ENCODE measurements at regions not wholly inside any gene's neighbourhood (a gene's known extent, or its start where the extent isn't known, plus 50 kb on each side); places are given as distances from the start of the nearest gene placed in this dataset.
"Not testable (repeated sequence)": the region's sequence is repeated elsewhere in the genome, so short reads cannot be mapped to it uniquely, and the experiment has no call there.

DNA sequence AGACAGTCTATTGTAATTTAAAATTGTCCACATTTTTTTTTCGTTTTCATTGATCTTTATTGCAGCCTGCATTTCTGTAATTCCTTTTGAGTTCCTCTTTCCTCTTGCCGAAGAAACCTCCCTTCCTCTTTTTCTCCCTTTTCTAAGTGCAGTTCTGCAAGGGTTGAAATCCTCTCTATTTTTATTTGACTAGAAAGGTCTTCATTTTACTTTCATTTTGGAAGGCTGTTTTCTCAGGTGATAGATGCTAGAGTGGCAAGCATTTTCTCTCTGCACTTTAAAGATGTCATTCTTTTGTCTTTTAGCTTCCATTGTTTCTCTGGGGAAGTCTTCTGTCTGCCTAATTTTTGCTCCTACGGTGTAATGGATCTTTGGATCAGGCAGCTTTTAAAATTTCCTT is 248.5 kb downstream of the SMARCA2 start:
- Histone ChIP-seq H3K9ac (ENCODE audit: low read length) (no peak overlapping the region), H3K9me3 (ENCODE audit: low read length) (no peaks in the 10 kb centered on the region)

DNA sequence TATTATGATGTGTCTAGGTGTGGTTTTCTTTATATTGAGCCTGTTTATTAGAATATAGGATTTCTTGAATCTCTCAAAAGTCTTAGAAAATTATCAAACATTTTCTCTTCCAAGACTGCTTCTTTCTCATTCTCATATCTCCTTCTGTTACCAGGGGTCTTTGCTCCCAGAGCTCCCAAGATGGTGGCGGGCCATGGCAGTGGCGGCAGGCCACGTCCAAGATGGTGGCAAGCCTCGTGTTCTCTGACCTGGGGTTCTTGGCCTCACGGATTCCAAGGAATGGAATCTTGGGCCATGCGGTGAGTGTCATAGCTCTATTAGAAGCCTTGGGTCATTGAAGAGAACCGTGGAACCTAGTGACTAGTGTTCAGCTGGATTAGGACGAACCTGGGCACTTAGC is 248.9 kb downstream of the SMARCA2 start:
- Histone ChIP-seq H3K4me3 (ENCODE audit: low read depth in 1 of 2, low read length in 2 of 2) (no peak overlapping the region), H3K9me3 (ENCODE audit: low read length) (no peaks in the 10 kb centered on the region), H3K36me3 (ENCODE audit: insufficient read depth, low read length) (no peaks in the 10 kb centered on the region), H3K27ac (ENCODE audit: low read depth, low read length) (no peak overlapping the region), H3K4me1 (ENCODE audit: insufficient read depth, low read length) (no peaks in the 10 kb centered on the region), H3K9ac (ENCODE audit: low read length) (no peak overlapping the region), H3K27me3 (ENCODE audit: control insufficient read depth in 1 of 2, insufficient read depth in 2 of 2, low read length in 2 of 2) (no peaks in the 10 kb centered on the region)

More for the DNA sequence above, 248.5 kb downstream of the SMARCA2 start:
- Histone ChIP-seq H3K36me3 (ENCODE audit: insufficient read depth, low read length) (no peaks in the 10 kb centered on the region), H3K27me3 (ENCODE audit: control insufficient read depth in 1 of 2, insufficient read depth in 2 of 2, low read length in 2 of 2) (no peaks in the 10 kb centered on the region), H3K27ac (ENCODE audit: low read depth, low read length) (no peak overlapping the region), H3K4me3 (ENCODE audit: low read depth in 1 of 2, low read length in 2 of 2) (no peak overlapping the region), H3K4me1 (ENCODE audit: insufficient read depth, low read length) (no peaks in the 10 kb centered on the region)

DNA sequence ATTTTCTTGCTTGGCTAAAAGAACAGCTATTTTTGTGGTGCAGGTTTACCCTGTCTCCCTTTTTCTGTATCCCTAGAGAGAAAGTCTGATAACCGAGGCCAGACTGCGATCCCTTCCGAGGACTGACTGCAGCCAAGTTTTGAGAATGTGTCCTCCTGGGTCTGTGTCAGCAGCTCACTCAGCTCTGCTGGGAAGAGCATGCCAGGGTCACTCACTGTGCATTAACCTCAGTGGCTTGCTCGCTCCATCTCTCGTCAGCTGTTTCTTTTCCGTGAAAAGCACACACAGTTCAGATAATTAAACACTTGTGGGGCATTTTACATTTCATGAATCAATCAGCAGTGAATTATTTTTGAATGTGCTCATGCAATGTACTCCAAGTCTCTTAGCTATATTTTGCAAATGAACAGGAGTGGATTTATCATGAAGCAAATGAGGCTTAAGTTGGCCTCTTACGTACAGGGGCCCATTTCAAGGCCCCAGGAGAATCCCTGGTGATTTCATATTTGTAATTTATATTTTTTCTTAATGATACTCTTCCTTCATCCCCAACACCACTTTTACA is 252.1 kb downstream of the SMARCA2 start:
- H3K36me3 ChIP-seq (ENCODE audit: insufficient read depth, low read length) = no peaks in the 10 kb centered on the region
- H3K4me1 ChIP-seq (ENCODE audit: insufficient read depth, low read length) = no peaks in the 10 kb centered on the region
- no peaks in the 10 kb centered on the region for H3K27me3 ChIP-seq (ENCODE audit: control insufficient read depth in 1 of 2, insufficient read depth in 2 of 2, low read length in 2 of 2)
- no peak overlapping the region for H3K27ac ChIP-seq (ENCODE audit: low read depth, low read length)
- no peak overlapping the region for H3K9ac ChIP-seq (ENCODE audit: low read length)
- peak overlapping the region in 1 of 2 donors; percentile 28 for H3K4me3 ChIP-seq (ENCODE audit: low read depth in 1 of 2, low read length in 2 of 2)
- no peaks in the 10 kb centered on the region for H3K9me3 ChIP-seq (ENCODE audit: low read length)

DNA sequence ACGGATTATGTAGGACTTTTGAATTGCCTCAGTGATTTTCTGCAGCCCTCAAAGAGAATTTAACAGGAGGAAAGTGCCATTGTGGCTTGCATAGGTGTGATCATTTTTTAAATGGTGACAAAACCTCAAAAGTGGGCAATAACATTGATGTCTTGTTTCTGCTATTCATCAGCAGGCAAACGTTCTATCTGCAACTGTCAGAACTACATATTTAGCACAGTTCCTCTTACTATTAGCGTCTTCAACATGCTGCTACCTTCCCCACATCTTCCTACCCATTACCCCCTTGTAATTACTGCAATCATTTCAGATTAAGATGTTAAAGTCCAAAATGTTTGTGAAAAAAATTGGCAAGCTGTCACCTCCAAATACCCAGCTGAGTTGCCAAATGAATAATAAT is 254.6 kb downstream of the SMARCA2 start:
- no peaks in the 10 kb centered on the region for H3K36me3 ChIP-seq (ENCODE audit: insufficient read depth, low read length)
- H3K27ac ChIP-seq (ENCODE audit: low read depth, low read length) = no peak overlapping the region
- no peaks in the 10 kb centered on the region for H3K9me3 ChIP-seq (ENCODE audit: low read length)
- H3K9ac ChIP-seq (ENCODE audit: low read length) = no peak overlapping the region
- no peak overlapping the region for H3K4me3 ChIP-seq (ENCODE audit: low read depth in 1 of 2, low read length in 2 of 2)
- no peaks in the 10 kb centered on the region for H3K4me1 ChIP-seq (ENCODE audit: insufficient read depth, low read length)
- no peaks in the 10 kb centered on the region for H3K27me3 ChIP-seq (ENCODE audit: control insufficient read depth in 1 of 2, insufficient read depth in 2 of 2, low read length in 2 of 2)

DNA sequence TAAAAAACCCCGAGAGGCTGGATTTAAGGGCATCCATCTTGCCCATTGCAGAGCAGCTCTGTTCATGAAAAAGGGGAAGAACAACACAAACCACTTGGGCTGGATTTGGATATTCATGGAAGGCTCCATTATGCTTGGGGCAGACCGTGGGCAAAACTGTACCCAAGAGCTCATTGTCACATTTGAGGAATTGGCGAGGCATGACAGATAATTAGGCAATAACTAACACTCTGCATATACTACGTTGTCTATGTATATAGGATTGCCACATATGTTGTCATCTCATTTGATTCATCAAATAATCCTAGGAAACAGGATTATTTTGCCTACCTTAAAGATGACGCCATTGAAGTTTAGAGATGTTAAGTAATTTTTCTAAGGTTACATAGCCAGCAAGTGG is 255.4 kb downstream of the SMARCA2 start:
- no peaks in the 10 kb centered on the region for H3K9me3 ChIP-seq (ENCODE audit: low read length)
- no peaks in the 10 kb centered on the region for H3K36me3 ChIP-seq (ENCODE audit: insufficient read depth, low read length)
- H3K27ac ChIP-seq (ENCODE audit: low read depth, low read length) = no peak overlapping the region
- H3K27me3 ChIP-seq (ENCODE audit: control insufficient read depth in 1 of 2, insufficient read depth in 2 of 2, low read length in 2 of 2) = no peaks in the 10 kb centered on the region
- H3K4me1 ChIP-seq (ENCODE audit: insufficient read depth, low read length) = no peaks in the 10 kb centered on the region
- no peak overlapping the region for H3K4me3 ChIP-seq (ENCODE audit: low read depth in 1 of 2, low read length in 2 of 2)
- H3K9ac ChIP-seq (ENCODE audit: low read length) = no peak overlapping the region

DNA sequence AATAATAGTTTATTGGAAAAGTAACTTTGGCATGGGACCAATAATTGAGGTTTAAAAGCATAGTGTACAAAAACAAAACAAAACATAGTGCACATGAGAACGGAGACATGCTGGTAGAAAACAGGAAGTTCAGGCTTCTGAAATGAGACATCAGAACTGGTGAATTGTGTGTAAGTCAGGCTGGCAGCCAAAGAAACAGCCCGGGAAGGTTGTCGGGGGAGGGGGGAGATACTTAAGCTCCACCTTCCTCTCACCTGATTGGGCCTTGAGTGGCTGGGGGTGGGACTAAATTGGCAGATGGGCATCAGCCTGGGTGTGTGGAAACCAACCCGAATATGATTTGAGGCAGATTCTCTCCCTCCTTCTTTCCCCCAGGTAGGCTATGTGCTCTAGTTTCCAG is 256.3 kb downstream of the SMARCA2 start:
- Histone ChIP-seq H3K9ac (ENCODE audit: low read length) (no peak overlapping the region), H3K4me1 (ENCODE audit: insufficient read depth, low read length) (no peaks in the 10 kb centered on the region), H3K4me3 (ENCODE audit: low read depth in 1 of 2, low read length in 2 of 2) (no peak overlapping the region), H3K9me3 (ENCODE audit: low read length) (no peaks in the 10 kb centered on the region), H3K27me3 (ENCODE audit: control insufficient read depth in 1 of 2, insufficient read depth in 2 of 2, low read length in 2 of 2) (no peaks in the 10 kb centered on the region), H3K36me3 (ENCODE audit: insufficient read depth, low read length) (no peaks in the 10 kb centered on the region), H3K27ac (ENCODE audit: low read depth, low read length) (no peak overlapping the region)

DNA sequence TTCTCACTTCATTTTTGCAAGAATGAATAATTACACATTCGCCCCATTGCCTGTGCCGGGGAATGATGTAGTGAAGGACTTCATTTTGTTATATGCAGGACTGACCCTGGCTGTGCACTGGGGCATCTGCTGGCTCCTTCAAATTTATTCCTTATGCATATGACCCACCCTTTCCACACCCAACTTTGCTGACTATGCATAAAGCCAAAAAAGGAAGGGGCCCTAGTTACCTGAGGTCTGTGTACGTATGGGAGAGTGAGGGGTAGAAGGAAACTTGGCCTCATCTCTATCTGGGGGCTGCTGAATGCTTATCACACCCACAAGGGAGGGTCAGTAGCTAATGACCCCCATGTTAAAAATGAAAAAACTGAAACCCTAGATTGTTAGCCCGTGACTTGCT is 259.6 kb downstream of the SMARCA2 start:
- H3K9me3 ChIP-seq (ENCODE audit: low read length) = no peaks in the 10 kb centered on the region
- H3K27me3 ChIP-seq (ENCODE audit: control insufficient read depth in 1 of 2, insufficient read depth in 2 of 2, low read length in 2 of 2) = no peaks in the 10 kb centered on the region
- H3K36me3 ChIP-seq (ENCODE audit: insufficient read depth, low read length) = no peaks in the 10 kb centered on the region

DNA sequence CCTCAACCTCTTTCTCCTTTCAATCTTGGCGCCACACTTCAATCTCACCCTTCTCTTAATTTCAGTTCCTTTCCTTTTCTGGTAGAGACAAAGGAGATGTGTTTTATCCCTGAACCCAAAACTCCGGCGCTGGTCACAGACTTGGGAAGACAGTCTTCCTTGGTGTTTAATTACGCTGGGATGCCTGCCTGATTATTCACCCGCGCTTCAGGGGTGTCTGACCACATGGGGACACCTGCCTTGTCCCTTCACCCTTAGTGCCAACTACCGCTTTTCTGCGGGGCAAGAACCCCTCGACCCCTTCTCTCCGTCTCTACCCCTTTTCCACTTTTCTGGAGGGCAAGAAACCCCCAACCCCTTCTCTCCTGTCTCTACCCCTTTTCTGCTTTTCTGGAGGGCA is 261.1 kb downstream of the SMARCA2 start:
- Histone ChIP-seq H3K27ac (ENCODE audit: low read depth, low read length) (no peak overlapping the region), H3K27me3 (ENCODE audit: control insufficient read depth in 1 of 2, insufficient read depth in 2 of 2, low read length in 2 of 2) (no peaks in the 10 kb centered on the region)

More for the DNA sequence above, 259.6 kb downstream of the SMARCA2 start:
- H3K27ac ChIP-seq (ENCODE audit: low read depth, low read length) = no peak overlapping the region
- no peak overlapping the region for H3K4me3 ChIP-seq (ENCODE audit: low read depth in 1 of 2, low read length in 2 of 2)
- no peaks in the 10 kb centered on the region for H3K4me1 ChIP-seq (ENCODE audit: insufficient read depth, low read length)
- no peak overlapping the region for H3K9ac ChIP-seq (ENCODE audit: low read length)

DNA sequence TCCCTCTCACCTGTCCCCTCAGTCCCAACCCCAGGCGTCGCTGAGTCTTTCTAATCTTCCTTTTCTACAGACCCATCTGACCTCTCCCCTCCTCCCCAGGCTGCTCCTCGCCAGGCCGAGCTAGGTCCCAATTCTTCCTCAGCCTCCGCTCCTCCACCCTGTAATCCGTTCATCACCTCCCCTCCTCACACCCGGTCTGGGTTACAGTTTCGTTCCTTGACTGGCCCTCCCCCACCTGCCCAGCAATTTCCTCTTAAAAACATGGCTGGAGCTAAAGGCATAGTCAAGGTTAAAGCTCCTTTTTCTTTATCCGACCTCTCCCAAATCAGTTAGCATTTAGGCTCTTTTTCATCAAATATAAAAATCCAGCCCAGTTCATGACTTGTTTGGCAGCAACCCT is 262.0 kb downstream of the SMARCA2 start:
- not testable (repeated sequence) for H3K4me1 ChIP-seq (ENCODE audit: insufficient read depth, low read length); H3K36me3 ChIP-seq (ENCODE audit: insufficient read depth, low read length); H3K4me3 ChIP-seq (ENCODE audit: low read depth in 1 of 2, low read length in 2 of 2); H3K27ac ChIP-seq (ENCODE audit: low read depth, low read length); H3K9ac ChIP-seq (ENCODE audit: low read length); H3K27me3 ChIP-seq (ENCODE audit: control insufficient read depth in 1 of 2, insufficient read depth in 2 of 2, low read length in 2 of 2); H3K9me3 ChIP-seq (ENCODE audit: low read length)

More for the DNA sequence above, 261.1 kb downstream of the SMARCA2 start:
- H3K36me3 ChIP-seq (ENCODE audit: insufficient read depth, low read length) = no peaks in the 10 kb centered on the region
- no peak overlapping the region for H3K9ac ChIP-seq (ENCODE audit: low read length)
- H3K4me3 ChIP-seq (ENCODE audit: low read depth in 1 of 2, low read length in 2 of 2) = no peak overlapping the region
- no peaks in the 10 kb centered on the region for H3K4me1 ChIP-seq (ENCODE audit: insufficient read depth, low read length)
- H3K9me3 ChIP-seq (ENCODE audit: low read length) = no peaks in the 10 kb centered on the region

DNA sequence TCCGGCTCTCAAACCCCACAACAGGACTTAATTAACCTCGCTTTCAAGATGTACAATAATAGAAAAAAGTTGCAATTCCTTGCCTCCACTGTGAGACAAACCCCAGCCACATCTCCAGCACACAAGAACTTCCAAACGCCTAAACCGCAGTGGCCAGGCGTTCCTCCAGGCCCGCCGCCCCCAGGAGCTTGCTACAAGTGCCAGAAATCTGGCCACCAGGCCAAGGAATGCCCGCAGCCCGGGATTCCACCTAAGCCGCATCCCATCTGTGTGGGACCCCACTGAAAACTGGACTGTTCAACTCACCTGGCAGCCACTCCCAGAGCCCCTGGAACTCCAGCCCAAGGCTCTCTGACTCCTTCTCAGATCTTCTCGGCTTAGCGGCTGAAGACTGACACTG is 262.5 kb downstream of the SMARCA2 start:
- not testable (repeated sequence) for H3K4me1 ChIP-seq (ENCODE audit: insufficient read depth, low read length); H3K9me3 ChIP-seq (ENCODE audit: low read length); H3K9ac ChIP-seq (ENCODE audit: low read length); H3K36me3 ChIP-seq (ENCODE audit: insufficient read depth, low read length); H3K27ac ChIP-seq (ENCODE audit: low read depth, low read length); H3K27me3 ChIP-seq (ENCODE audit: control insufficient read depth in 1 of 2, insufficient read depth in 2 of 2, low read length in 2 of 2); H3K4me3 ChIP-seq (ENCODE audit: low read depth in 1 of 2, low read length in 2 of 2)

DNA sequence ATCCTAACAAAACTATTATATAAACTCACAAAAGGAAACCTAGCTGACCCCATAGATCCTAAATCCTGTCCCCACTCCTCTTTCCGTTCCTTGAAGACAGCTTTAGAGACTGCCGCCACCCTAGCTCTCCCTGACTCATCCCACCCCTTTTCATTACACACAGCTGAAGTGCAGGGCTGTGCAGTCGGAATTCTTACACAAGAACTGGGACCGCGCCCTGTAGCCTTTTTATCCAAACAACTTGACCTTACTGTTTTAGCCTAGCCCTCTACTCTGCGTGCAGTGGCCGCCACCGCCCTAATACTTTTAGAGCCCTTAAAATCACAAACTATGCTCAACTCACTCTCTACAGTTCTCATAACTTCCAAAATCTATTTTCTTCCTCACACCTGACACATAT is 264.0 kb downstream of the SMARCA2 start:
- not testable (repeated sequence) for H3K4me1 ChIP-seq (ENCODE audit: insufficient read depth, low read length); H3K9me3 ChIP-seq (ENCODE audit: low read length); H3K27ac ChIP-seq (ENCODE audit: low read depth, low read length); H3K36me3 ChIP-seq (ENCODE audit: insufficient read depth, low read length); H3K27me3 ChIP-seq (ENCODE audit: control insufficient read depth in 1 of 2, insufficient read depth in 2 of 2, low read length in 2 of 2); H3K9ac ChIP-seq (ENCODE audit: low read length); H3K4me3 ChIP-seq (ENCODE audit: low read depth in 1 of 2, low read length in 2 of 2)

DNA sequence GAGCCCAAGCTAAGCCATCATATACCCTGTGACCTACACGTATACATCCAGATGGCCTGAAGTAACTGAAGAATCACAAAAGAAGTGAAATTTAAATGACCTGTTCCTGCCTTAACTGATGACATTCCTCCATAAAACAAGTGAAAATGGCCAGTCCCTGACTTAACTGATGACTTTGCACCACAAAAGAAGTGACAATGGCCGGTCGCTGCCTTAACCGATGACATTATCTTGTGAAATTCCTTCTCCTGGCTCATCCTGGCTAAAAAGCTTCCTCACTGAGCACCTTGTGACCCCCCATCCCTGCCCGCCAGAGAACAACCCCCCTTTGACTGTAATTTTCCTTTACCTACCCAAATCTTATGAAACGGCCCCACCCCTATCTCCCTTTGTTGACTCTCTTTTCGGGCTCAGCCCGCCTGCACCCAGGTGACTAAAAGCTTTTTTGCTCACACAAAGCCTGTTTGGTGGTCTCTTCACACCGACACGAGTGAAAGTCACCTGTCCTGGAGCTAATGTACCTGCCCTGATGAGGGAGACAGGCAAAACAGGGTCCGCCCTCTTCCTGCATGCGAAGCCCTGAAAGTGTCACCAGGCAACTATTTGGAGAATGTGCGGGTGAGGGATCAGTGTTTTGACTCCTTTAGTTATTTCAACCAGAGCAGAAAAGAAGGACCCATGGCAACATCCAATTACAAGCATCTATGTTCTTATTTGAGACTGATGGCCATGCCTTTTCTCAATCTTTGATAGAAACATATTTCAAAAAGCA is 266.1 kb downstream of the SMARCA2 start:
- no peaks in the 10 kb centered on the region for H3K9me3 ChIP-seq (ENCODE audit: low read length)
- H3K27me3 ChIP-seq (ENCODE audit: control insufficient read depth in 1 of 2, insufficient read depth in 2 of 2, low read length in 2 of 2) = no peaks in the 10 kb centered on the region
- no peak overlapping the region for H3K4me3 ChIP-seq (ENCODE audit: low read depth in 1 of 2, low read length in 2 of 2)
- no peaks in the 10 kb centered on the region for H3K4me1 ChIP-seq (ENCODE audit: insufficient read depth, low read length)
- no peak overlapping the region for H3K27ac ChIP-seq (ENCODE audit: low read depth, low read length)
- H3K9ac ChIP-seq (ENCODE audit: low read length) = no peak overlapping the region
- H3K36me3 ChIP-seq (ENCODE audit: insufficient read depth, low read length) = no peaks in the 10 kb centered on the region

Data from muscle layer of colon (tissue), 2 donors.